Gastroesophageal sphincter (tissue), 4 donors: ENCODE measurements at regions not wholly inside any gene's neighbourhood (a gene's known extent, or its start where the extent isn't known, plus 50 kb on each side); places are given as distances from the start of the nearest gene placed in this dataset.
"Not testable (repeated sequence)": the region's sequence is repeated elsewhere in the genome, so short reads cannot be mapped to it uniquely, and the experiment has no call there.

Experiments
- ATAC-seq: fragments of 150-250 bp; one replicate; pipeline ENCODE4 v1.9.1; 2016; ENCODE audit warnings: mild to moderate bottlenecking, moderate library complexity
- H3K27ac ChIP-seq, 4 donors: fragments of 200-600 bp; sonication (generic) in 3 of 4; 1 replicate in 3 of 4; 2 replicates in 1 of 4; pipeline ENCODE4 v1.5.1; 2016 to 2019
- H3K27me3 ChIP-seq: fragments of 200-600 bp; sonication (generic); one replicate; pipeline ENCODE4 v1.5.1; 2019
- H3K36me3 ChIP-seq, 2 donors: fragments of 200-600 bp; sonication (generic); one replicate each; pipeline ENCODE4 v1.5.1; 2019; ENCODE audit warnings: control low read depth in 1 of 2
- H3K4me1 ChIP-seq, 3 donors: fragments of 200-600 bp; sonication (generic); 1 replicate in 2 of 3; 2 replicates in 1 of 3; pipeline ENCODE4 v1.5.1; 2016 to 2019; ENCODE audit warnings: control low read depth in 2 of 3
- H3K4me3 ChIP-seq, 2 donors: fragments of 200-600 bp; sonication (generic); one replicate each; pipeline ENCODE4 v1.5.1; 2019; ENCODE audit warnings: mild to moderate bottlenecking in 1 of 2, moderate library complexity in 1 of 2
- H3K9me3 ChIP-seq, 3 donors: fragments of 200-600 bp; sonication (generic); one replicate each; pipeline ENCODE4 v1.5.1; 2017 to 2019; ENCODE audit warnings: control low read depth in 2 of 3
- CTCF ChIP-seq, 4 experiments: fragments of 200-600 bp in 2 of 4; fragments of 450-650 bp in 2 of 4; sonication (generic) in 1 of 4; IDR thresholded peaks; one replicate each; pipeline ENCODE4 v1.5.1; 2017 to 2019; ENCODE audit warnings: antibody characterized with exemption in 4 of 4, mild to moderate bottlenecking in 2 of 4, moderate library complexity in 2 of 4
- WGBS, 2 donors: methylation state at CpG; one replicate each; pipeline ENCODE4 v1.1.5; 2018; ENCODE audit warnings: low coverage in 1 of 2; 5-methylcytosine and 5-hydroxymethylcytosine counted together

- not testable (repeated sequence) for H3K27me3 ChIP-seq, H3K36me3 ChIP-seq, H3K4me1 ChIP-seq, H3K4me3 ChIP-seq, H3K9me3 ChIP-seq, H3K27ac ChIP-seq
- WGBS, 2 donors, result no CpG with 5 or more reads among the region's 2 CpGs
- ATAC-seq, result peak; percentile 69
These were observed 77.8 kb downstream of the LIMS4 start for GRCh38 chr2:110394769-110395168.

- not testable (repeated sequence) for H3K4me3 ChIP-seq, H3K4me1 ChIP-seq, ATAC-seq, H3K36me3 ChIP-seq, H3K27ac ChIP-seq, H3K9me3 ChIP-seq, H3K27me3 ChIP-seq
- WGBS, 2 donors, result no CpG with 5 or more reads among the region's 8 CpGs
These were observed 80.2 kb downstream of the LIMS4 start for GRCh38 chr2:110392366-110392765.

- ATAC-seq, result not testable (repeated sequence)
These were observed 81.6 kb downstream of the LIMS4 start for GRCh38 chr2:110391035-110391418.

GRCh38 chr2:110390351-110391034 is 82.1 kb downstream of the LIMS4 start:
- not testable (repeated sequence) for H3K27ac ChIP-seq, H3K27me3 ChIP-seq, H3K4me3 ChIP-seq, H3K9me3 ChIP-seq, H3K36me3 ChIP-seq, H3K4me1 ChIP-seq
- ATAC-seq, result peak; percentile 29
- TF ChIP-seq CTCF (IDR thresholded peaks at IDR 0.05), result peak in 1 of 4 experiments; percentile 15
- WGBS, 2 donors, result 100% methylated on average over 3 of the region's 7 CpGs; no CpG with 5 or more reads in 1 of the 2 donors

More at GRCh38 chr2:110391035-110391418, 81.6 kb downstream of the LIMS4 start:
- H3K4me1 ChIP-seq, H3K27me3 ChIP-seq, H3K36me3 ChIP-seq, H3K9me3 ChIP-seq, H3K27ac ChIP-seq, H3K4me3 ChIP-seq: not testable (repeated sequence)
- no CpG with 5 or more reads among the region's 5 CpGs for WGBS, 2 donors

GRCh38 chr2:110387044-110387443 is 85.6 kb downstream of the LIMS4 start:
- H3K4me3 ChIP-seq, result not testable (repeated sequence)

GRCh38 chr2:110386546-110386945 is 86.1 kb downstream of the LIMS4 start:
- not testable (repeated sequence) for H3K27me3 ChIP-seq, H3K27ac ChIP-seq, H3K9me3 ChIP-seq, H3K4me3 ChIP-seq, H3K4me1 ChIP-seq, ATAC-seq, H3K36me3 ChIP-seq
- no CpG with 5 or more reads among the region's 10 CpGs for WGBS, 2 donors

More at GRCh38 chr2:110387044-110387443, 85.6 kb downstream of the LIMS4 start:
- H3K27ac ChIP-seq, ATAC-seq, H3K36me3 ChIP-seq, H3K4me1 ChIP-seq, H3K9me3 ChIP-seq, H3K27me3 ChIP-seq: not testable (repeated sequence)
- no CpG with 5 or more reads among the region's 12 CpGs for WGBS, 2 donors

- ATAC-seq, result peak; percentile 49
- not testable (repeated sequence) for H3K9me3 ChIP-seq, H3K27ac ChIP-seq, H3K4me3 ChIP-seq, H3K36me3 ChIP-seq, H3K27me3 ChIP-seq, H3K4me1 ChIP-seq
- no CpG with 5 or more reads among the region's 13 CpGs for WGBS, 2 donors
These were observed 87.9 kb downstream of the LIMS4 start for GRCh38 chr2:110384736-110385119.

- not testable (repeated sequence) for H3K36me3 ChIP-seq, H3K9me3 ChIP-seq, H3K27ac ChIP-seq, H3K4me1 ChIP-seq, H3K27me3 ChIP-seq, H3K4me3 ChIP-seq
- ATAC-seq, result peak; percentile 56
- WGBS, 2 donors, result no CpG with 5 or more reads among the region's 50 CpGs
These were observed 88.4 kb downstream of the LIMS4 start for GRCh38 chr2:110384109-110384735.

GRCh38 chr2:110383163-110384048 is 89.2 kb downstream of the LIMS4 start:
- H3K4me1 ChIP-seq, H3K4me3 ChIP-seq, H3K36me3 ChIP-seq, H3K9me3 ChIP-seq, H3K27ac ChIP-seq, H3K27me3 ChIP-seq: not testable (repeated sequence)
- ATAC-seq, result peak; percentile 79
- no CpG with 5 or more reads among the region's 75 CpGs for WGBS, 2 donors

- not testable (repeated sequence) for H3K9me3 ChIP-seq, H3K27me3 ChIP-seq, H3K4me3 ChIP-seq, H3K36me3 ChIP-seq, ATAC-seq, H3K4me1 ChIP-seq, H3K27ac ChIP-seq
- WGBS, 2 donors, result no CpG with 5 or more reads among the region's 2 CpGs
These were observed 99.1 kb downstream of the LIMS4 start for GRCh38 chr2:110373519-110373918.

GRCh38 chr2:110371633-110372032 is 101.0 kb downstream of the LIMS4 start:
- not testable (repeated sequence) for ATAC-seq, H3K4me1 ChIP-seq, H3K27ac ChIP-seq, H3K4me3 ChIP-seq, H3K36me3 ChIP-seq, H3K9me3 ChIP-seq, H3K27me3 ChIP-seq
- WGBS, 2 donors, result no CpG with 5 or more reads among the region's 2 CpGs

- not testable (repeated sequence) for H3K4me1 ChIP-seq, H3K9me3 ChIP-seq, ATAC-seq, H3K27ac ChIP-seq, H3K27me3 ChIP-seq, H3K36me3 ChIP-seq, H3K4me3 ChIP-seq
- no CpG with 5 or more reads among the region's 2 CpGs for WGBS, 2 donors
These were observed 115.0 kb downstream of the LIMS4 start for GRCh38 chr2:110357616-110358015.
